Calu3 (cell line): ENCODE measurements at regions not wholly inside any gene's neighbourhood (a gene's known extent, or its start where the extent isn't known, plus 50 kb on each side); places are given as distances from the start of the nearest gene placed in this dataset.

ENCODE experiments used
- BruUV-seq: library from RNA; stranded (reverse); fragments of 400-500 nt; replicated peaks from 2 replicates; lab custom pipeline; 2021; lab: Mats Ljungman, UMichigan
- CTCF ChIA-PET: fragments of 300-600 bp; sonication (Branson Sonifier 250); formaldehyde crosslinking; loops from one replicate; lab custom pipeline; 2022; ENCODE audit warnings: antibody characterized with exemption; lab: Charles Lee
- DNase-seq: peaks from one replicate; pipeline ENCODE4 v3.0.0; 2022
- H3K27ac Mint-ChIP-seq: one replicate; pipeline ENCODE4 v1.8.0; 2022; ENCODE audit warnings: mixed read lengths; ENCODE audit not compliant: unreplicated experiment
- H3K27me3 Mint-ChIP-seq: one replicate; pipeline ENCODE4 v1.8.0; 2022; ENCODE audit warnings: mixed read lengths; ENCODE audit not compliant: unreplicated experiment
- H3K36me3 Mint-ChIP-seq: one replicate; pipeline ENCODE4 v1.8.0; 2022; ENCODE audit warnings: mild to moderate bottlenecking, moderate library complexity, mixed read lengths; ENCODE audit not compliant: insufficient read depth, unreplicated experiment
- H3K4me1 Mint-ChIP-seq: one replicate; pipeline ENCODE4 v1.8.0; 2022; ENCODE audit warnings: mild to moderate bottlenecking, low read depth, mixed read lengths; ENCODE audit not compliant: unreplicated experiment
- H3K4me3 Mint-ChIP-seq: one replicate; pipeline ENCODE4 v1.8.0; 2022; ENCODE audit warnings: mild to moderate bottlenecking, low read depth, moderate library complexity, mixed read lengths; ENCODE audit not compliant: unreplicated experiment
- H3K9me3 Mint-ChIP-seq: one replicate; pipeline ENCODE4 v1.8.0; 2022; ENCODE audit warnings: low read depth, mixed read lengths; ENCODE audit not compliant: unreplicated experiment
- CTCF ChIP-seq: fragments of 200-600 bp; IDR thresholded peaks from one replicate; pipeline ENCODE4 v1.8.0; 2022; ENCODE audit warnings: antibody characterized with exemption; ENCODE audit not compliant: unreplicated experiment
- intact Hi-C: fragments of 100-400 bp; cut with micrococcal nuclease; formaldehyde crosslinking; loops from one replicate; pipeline ENCODE4 v1.10.0; 2022; ENCODE audit not compliant: unreplicated experiment

GRCh38 chr15:81473177-81473576, 99.2 kb upstream of the TMC3 start:
- BruUV-seq = no TSS peak
- Mint-ChIP-seq H3K9me3 (no peaks in the 10 kb centered on the region), H3K36me3 (no peaks in the 10 kb centered on the region), H3K27me3 (peaks cover 40% of the 10 kb centered on the region), H3K27ac (no peak overlapping the region), H3K4me1 (no peaks in the 10 kb centered on the region), H3K4me3 (no peak overlapping the region)
- CTCF ChIA-PET = interaction anchor here (0.5 kb wide), 1 partner anchor 11 kb away, joined by 3 read pairs; no protein-coding TSS in a partner anchor
- TF ChIP-seq CTCF = no peak
- intact Hi-C loops = no loop called here
- DNase-seq = no peak

- Mint-ChIP-seq H3K36me3 (no peaks in the 10 kb centered on the region), H3K27ac (no peak overlapping the region), H3K27me3 (peaks cover 40% of the 10 kb centered on the region), H3K4me3 (no peak overlapping the region), H3K9me3 (peaks cover 4% of the 10 kb centered on the region), H3K4me1 (no peaks in the 10 kb centered on the region)
- intact Hi-C loops = no loop called here
- CTCF ChIA-PET = no interaction called here
- no TSS peak for BruUV-seq
- no peak for DNase-seq
- TF ChIP-seq CTCF = no peak
These were observed 97.1 kb upstream of the TMC3 start for GRCh38 chr15:81471151-81471550.

- no peak for TF ChIP-seq CTCF
- BruUV-seq = no TSS peak
- Mint-ChIP-seq H3K9me3 (peaks cover 9% of the 10 kb centered on the region), H3K27me3 (peaks cover 38% of the 10 kb centered on the region), H3K4me1 (no peaks in the 10 kb centered on the region), H3K36me3 (no peaks in the 10 kb centered on the region), H3K4me3 (no peak overlapping the region), H3K27ac (no peak overlapping the region)
- no peak for DNase-seq
- intact Hi-C loops = no loop called here
- CTCF ChIA-PET = no interaction called here
These were observed 95.1 kb upstream of the TMC3 start for GRCh38 chr15:81469154-81469553.

- BruUV-seq = no TSS peak
- CTCF ChIA-PET = no interaction called here
- no peak for DNase-seq
- Mint-ChIP-seq H3K36me3 (no peaks in the 10 kb centered on the region), H3K9me3 (peaks cover 12% of the 10 kb centered on the region), H3K27ac (no peak overlapping the region), H3K27me3 (peaks cover 13% of the 10 kb centered on the region), H3K4me1 (no peaks in the 10 kb centered on the region), H3K4me3 (no peak overlapping the region)
- TF ChIP-seq CTCF = no peak
- intact Hi-C loops = no loop called here
These were observed 92.7 kb upstream of the TMC3 start for GRCh38 chr15:81466741-81467140.

- H3K27me3 Mint-ChIP-seq = no peaks in the 10 kb centered on the region
- CTCF ChIA-PET = no interaction called here
- DNase-seq = no peak
- peaks cover 3% of the 10 kb centered on the region for H3K9me3 Mint-ChIP-seq
- no peak for TF ChIP-seq CTCF
- intact Hi-C loops = no loop called here
- H3K4me3 Mint-ChIP-seq = no peak overlapping the region
- H3K27ac Mint-ChIP-seq = no peak overlapping the region
- no peaks in the 10 kb centered on the region for H3K36me3 Mint-ChIP-seq
- no TSS peak for BruUV-seq
- no peaks in the 10 kb centered on the region for H3K4me1 Mint-ChIP-seq
These were observed 80.0 kb upstream of the TMC3 start for GRCh38 chr15:81454024-81454423.
